Tibial nerve (tissue), 4 donors: ENCODE measurements at regions not wholly inside any gene's neighbourhood (a gene's known extent, or its start where the extent isn't known, plus 50 kb on each side); places are given as distances from the start of the nearest gene placed in this dataset.
"Not testable (repeated sequence)": the region's sequence is repeated elsewhere in the genome, so short reads cannot be mapped to it uniquely, and the experiment has no call there.

ENCODE experiments used
- DNase-seq, 2 donors: peaks; one replicate each; pipeline ENCODE4 v3.0.0-alpha.2; 2019; ENCODE audit warnings: low spot score in 2 of 2
- H3K27ac ChIP-seq, 4 donors: fragments of 200-600 bp; sonication (generic) in 3 of 4; one replicate each; pipeline ENCODE4 v1.5.1; 2017 to 2019; ENCODE audit warnings: mild to moderate bottlenecking in 1 of 4
- H3K27me3 ChIP-seq, 2 donors: fragments of 200-600 bp; sonication (generic) in 1 of 2; one replicate each; pipeline versions ENCODE4 v1.5.1 to v1.6.0; 2017 to 2019
- H3K36me3 ChIP-seq, 3 donors: fragments of 200-600 bp; sonication (generic); one replicate each; pipeline ENCODE4 v1.5.1; 2018 to 2019
- H3K4me1 ChIP-seq, 4 donors: fragments of 200-600 bp; sonication (generic) in 3 of 4; one replicate each; pipeline ENCODE4 v1.5.1; 2017 to 2019
- H3K4me3 ChIP-seq, 4 donors: fragments of 200-600 bp; sonication (generic) in 3 of 4; one replicate each; pipeline ENCODE4 v1.5.1; 2017 to 2019; ENCODE audit warnings: mild to moderate bottlenecking in 1 of 4, moderate library complexity in 1 of 4
- H3K9me3 ChIP-seq, 4 donors: fragments of 200-600 bp; sonication (generic) in 3 of 4; one replicate each; pipeline ENCODE4 v1.5.1; 2017 to 2019
- CTCF ChIP-seq, 5 experiments: fragments of 200-600 bp in 3 of 5; fragments of 450-650 bp in 2 of 5; sonication (generic) in 3 of 5; IDR thresholded peaks; one replicate each; pipeline ENCODE4 v1.5.1; 2016 to 2019; ENCODE audit warnings: antibody characterized with exemption in 5 of 5, mild to moderate bottlenecking in 3 of 5, moderate library complexity in 2 of 5
- EP300 ChIP-seq, 2 donors: sonication (generic); formaldehyde crosslinking; IDR thresholded peaks; one replicate each; pipeline ENCODE4 v1.6.1; 2017; ENCODE audit warnings: antibody characterized with exemption in 2 of 2, mild to moderate bottlenecking in 1 of 2
- POLR2A ChIP-seq, 2 donors: fragments of 450-650 bp; IDR thresholded peaks; one replicate each; pipeline ENCODE4 v1.6.1; 2017; ENCODE audit warnings: antibody characterized with exemption in 2 of 2, mild to moderate bottlenecking in 2 of 2, moderate library complexity in 2 of 2
- WGBS, 2 donors: methylation state at CpG; one replicate each; pipeline ENCODE4 v1.1.5; 2018; 5-methylcytosine and 5-hydroxymethylcytosine counted together

GRCh38 chr5:25669645-25670401 is 1025.0 kb upstream of the CDH10 start:
- Histone ChIP-seq H3K36me3 (no peaks in the 10 kb centered on the region), H3K27me3 (no peaks in the 10 kb centered on the region), H3K4me3 (no peak overlapping the region), H3K9me3 (no peaks in the 10 kb centered on the region), H3K4me1 (no peaks in the 10 kb centered on the region), H3K27ac (no peak overlapping the region)
- WGBS, 2 donors, result 75 to 78% methylated on average over 1 of the region's 1 CpG
- no peak for TF ChIP-seq POLR2A (IDR thresholded peaks at IDR 0.05)
- no peak for TF ChIP-seq CTCF (IDR thresholded peaks at IDR 0.05)
- no peak for TF ChIP-seq EP300 (IDR thresholded peaks at IDR 0.05)
- DNase-seq, result no peak

GRCh38 chr5:25662610-25663009 is 1017.8 kb upstream of the CDH10 start:
- 83 to 85% methylated on average over 2 of the region's 2 CpGs for WGBS, 2 donors
- no peaks in the 10 kb centered on the region for H3K36me3 ChIP-seq
- no peak overlapping the region for H3K27ac ChIP-seq
- no peak for DNase-seq
- TF ChIP-seq POLR2A (IDR thresholded peaks at IDR 0.05), result no peak
- no peak overlapping the region for H3K4me3 ChIP-seq
- H3K27me3 ChIP-seq, result no peaks in the 10 kb centered on the region
- no peaks in the 10 kb centered on the region for H3K4me1 ChIP-seq
- peaks cover 0 to 11% (median 4%) of the 10 kb centered on the region in 4 donors for H3K9me3 ChIP-seq

GRCh38 chr5:25650316-25650715 is 1005.5 kb upstream of the CDH10 start:
- not testable (repeated sequence) for H3K4me3 ChIP-seq, H3K27me3 ChIP-seq, H3K27ac ChIP-seq, H3K4me1 ChIP-seq, DNase-seq, H3K36me3 ChIP-seq
- 92 to 97% methylated on average over 7 of the region's 7 CpGs for WGBS, 2 donors
- peaks cover 0 to 16% (median 0%) of the 10 kb centered on the region in 4 donors for H3K9me3 ChIP-seq

GRCh38 chr5:25649628-25650265 is 1005.0 kb upstream of the CDH10 start:
- Histone ChIP-seq H3K27me3 (no peaks in the 10 kb centered on the region), H3K9me3 (peaks cover 0 to 10% (median 0%) of the 10 kb centered on the region in 4 donors), H3K4me1 (no peaks in the 10 kb centered on the region), H3K36me3 (no peaks in the 10 kb centered on the region), H3K4me3 (no peak overlapping the region), H3K27ac (no peak overlapping the region)
- WGBS, 2 donors, result 95 to 98% methylated on average over 16 of the region's 16 CpGs
- no peak for DNase-seq
- TF ChIP-seq POLR2A (IDR thresholded peaks at IDR 0.05), result no peak
- TF ChIP-seq CTCF (IDR thresholded peaks at IDR 0.05), result no peak
- TF ChIP-seq EP300 (IDR thresholded peaks at IDR 0.05), result no peak

- Histone ChIP-seq H3K27ac (no peak overlapping the region), H3K36me3 (no peaks in the 10 kb centered on the region), H3K9me3 (peaks cover 0 to 3% (median 0%) of the 10 kb centered on the region in 4 donors), H3K27me3 (no peaks in the 10 kb centered on the region), H3K4me3 (no peak overlapping the region), H3K4me1 (no peaks in the 10 kb centered on the region)
- DNase-seq, result no peak
- TF ChIP-seq EP300 (IDR thresholded peaks at IDR 0.05) (no peak), CTCF (IDR thresholded peaks at IDR 0.05) (no peak), POLR2A (IDR thresholded peaks at IDR 0.05) (no peak)
- 84 to 88% methylated on average over 3 of the region's 3 CpGs for WGBS, 2 donors
Measured at GRCh38 chr5:25646421-25647341, 1001.9 kb upstream of the CDH10 start.
